ENCODE measurements at regions not wholly inside any gene's neighbourhood (a gene's known extent, or its start where the extent isn't known, plus 50 kb on each side); places are given as distances from the start of the nearest gene placed in this dataset.

DNA sequence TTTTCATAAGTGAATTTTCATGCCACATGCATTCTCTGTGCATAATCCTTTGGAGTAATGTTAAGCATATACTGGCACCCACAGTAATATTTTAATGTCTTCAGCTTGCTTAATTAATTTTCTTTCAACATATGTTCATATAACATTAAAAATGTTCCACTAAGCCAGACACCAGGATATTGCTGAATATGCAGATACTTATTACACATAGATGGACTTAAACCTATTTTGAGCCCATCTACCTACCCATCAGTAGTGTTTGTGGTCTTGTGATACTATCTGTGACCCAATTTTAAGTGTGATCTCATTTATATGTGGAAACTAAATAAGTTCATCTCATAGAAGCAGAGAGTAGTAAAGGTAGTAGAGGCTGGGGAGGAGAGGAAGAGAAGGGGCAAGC, 379.5 kb upstream of the JAG1 start:
- no peak for DNase-seq

DNA sequence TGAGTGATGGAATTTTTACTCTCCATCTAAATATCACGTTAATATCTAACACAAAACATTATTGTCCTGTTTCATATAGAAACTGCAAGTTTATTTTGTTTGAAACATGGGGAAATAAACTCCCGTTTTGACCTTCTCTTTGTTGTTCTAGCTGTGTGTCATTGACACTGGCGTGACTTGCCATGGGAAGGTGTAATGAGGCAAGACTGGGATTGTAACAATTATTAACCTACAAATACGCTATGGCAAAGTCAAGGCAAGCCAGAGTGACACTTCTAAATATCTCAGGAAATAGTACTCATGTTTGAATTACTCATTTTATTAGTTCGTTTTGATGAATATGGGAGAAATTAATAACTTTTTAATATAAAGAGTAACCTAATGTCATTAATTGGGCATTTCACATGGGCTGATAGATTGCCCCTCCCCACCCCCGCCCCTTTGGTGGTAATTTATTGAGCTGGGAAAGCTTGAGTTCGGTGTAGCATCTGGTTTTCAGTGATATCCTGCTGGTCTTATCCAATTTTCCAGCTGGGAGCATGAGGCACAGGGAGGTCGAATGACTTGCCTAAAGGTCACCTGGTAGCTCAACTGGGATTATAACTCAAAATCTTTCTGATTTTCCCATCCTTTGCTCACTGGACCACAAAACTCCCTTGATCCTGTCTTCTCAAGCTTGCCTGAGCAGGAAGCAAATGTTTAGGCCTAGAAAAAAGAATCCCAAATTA, 380.6 kb upstream of the JAG1 start:
- DNase-seq = no peak

DNA sequence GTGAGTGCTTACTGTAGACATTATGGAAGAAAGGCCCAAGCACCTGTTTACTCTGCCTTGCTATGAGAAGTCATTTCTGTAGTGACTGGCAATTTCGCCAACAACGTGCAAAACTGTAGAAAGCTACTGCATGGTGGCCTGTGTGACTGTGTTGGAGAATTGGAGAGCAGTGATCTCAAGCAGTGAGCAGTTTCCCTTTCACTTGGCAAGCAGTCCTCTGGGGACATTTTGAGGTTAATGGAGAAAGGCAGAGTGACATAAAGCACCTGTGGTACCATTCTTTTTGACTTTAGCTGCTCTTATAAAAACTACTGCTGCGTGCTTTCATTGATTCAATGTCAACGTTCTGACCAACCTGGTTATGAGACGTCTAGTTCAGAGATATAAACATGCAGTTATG, 382.6 kb upstream of the JAG1 start:
- DNase-seq = no peak

DNA sequence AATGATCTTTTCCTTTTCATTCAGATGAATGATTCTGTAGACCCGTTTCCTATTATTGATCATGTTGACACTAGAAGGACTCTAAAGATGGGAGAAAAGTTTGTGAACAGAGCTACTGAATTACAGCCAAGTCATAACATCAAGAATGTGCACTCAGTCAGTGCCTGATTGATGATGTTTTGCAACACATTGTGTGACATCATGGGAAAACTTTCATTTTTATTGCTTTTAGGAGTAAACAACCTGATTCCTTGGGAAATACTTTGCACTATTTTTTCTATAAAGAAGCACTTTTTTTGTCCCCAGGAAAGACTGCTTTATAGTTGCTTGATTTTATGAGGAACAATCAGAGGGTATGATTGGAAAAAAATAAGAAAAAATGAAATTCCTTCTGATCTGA, 383.8 kb upstream of the JAG1 start:
- no peak for DNase-seq

DNA sequence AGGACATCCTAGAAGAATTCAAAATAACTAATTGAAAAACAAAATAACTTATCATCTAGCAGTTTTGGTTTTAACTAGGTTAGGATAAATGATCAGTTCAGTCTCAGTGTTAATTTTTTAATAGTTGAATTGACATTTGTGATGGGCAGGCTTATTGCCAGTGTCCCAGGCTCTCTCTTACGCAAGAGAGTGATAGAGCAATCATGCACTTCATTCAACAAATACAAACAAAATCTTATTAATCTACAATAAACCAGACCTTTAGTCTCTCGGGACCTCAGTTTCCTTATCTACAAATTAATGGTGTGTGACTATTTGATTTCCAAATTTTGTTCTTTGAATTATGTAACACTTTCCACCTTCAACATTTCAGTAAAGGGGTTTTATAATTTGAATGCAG, 385.9 kb upstream of the JAG1 start:
- no peak for DNase-seq

DNA sequence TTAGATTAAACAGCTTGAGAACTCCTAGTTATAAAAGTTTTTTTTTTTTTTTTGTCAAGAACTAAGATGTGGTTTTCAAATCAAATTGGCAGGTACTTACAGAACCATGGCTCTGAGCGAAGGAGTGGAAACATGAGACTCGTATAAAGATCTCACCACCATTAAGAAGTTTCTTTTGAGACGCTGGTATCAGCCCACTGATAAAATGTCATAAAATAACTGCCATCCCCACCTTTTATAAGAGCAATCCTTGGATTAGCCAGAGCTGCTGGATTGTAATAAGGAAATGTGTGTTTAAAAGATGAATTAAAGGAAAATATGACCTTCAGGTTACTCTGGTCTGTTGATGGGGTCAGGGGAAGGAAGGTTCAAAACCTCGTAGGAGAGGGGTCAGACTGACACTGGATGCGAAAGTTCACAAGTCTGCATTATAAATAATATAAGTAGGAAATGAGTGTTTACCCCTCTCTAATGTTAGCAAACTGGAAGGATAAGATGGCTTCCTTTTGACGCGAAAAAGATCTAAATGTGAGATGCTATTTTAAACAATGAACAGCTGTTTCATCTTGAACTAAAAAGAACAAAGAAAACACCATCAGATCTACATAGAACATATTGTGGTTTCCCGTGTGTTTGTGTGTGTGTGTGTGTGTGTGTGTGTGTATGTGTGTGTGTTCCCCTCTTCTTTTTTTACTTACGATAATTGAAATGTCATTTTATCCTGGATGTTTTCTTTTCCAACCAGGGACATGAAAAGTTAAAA, 386.8 kb upstream of the JAG1 start:
- no peak for DNase-seq

DNA sequence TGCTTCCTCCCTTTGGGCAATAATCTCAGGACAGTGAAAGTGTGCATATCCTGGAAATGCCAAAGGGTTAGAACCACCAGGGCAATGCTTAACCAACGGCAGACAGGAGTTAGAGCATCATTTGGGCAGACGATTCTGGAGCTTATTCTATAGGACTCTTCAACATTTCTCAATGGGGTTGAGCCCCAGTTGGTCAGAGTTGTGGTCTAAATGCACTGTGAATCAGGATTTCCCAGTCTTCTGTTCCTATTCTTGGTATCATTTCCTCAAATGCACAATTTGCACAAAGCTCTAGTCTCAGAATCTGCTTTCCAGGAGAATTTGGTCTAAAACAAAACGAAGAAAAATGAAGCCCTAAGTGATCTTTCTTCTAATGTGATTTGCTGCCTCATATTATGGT, 389.6 kb upstream of the JAG1 start:
- no peak for DNase-seq

DNA sequence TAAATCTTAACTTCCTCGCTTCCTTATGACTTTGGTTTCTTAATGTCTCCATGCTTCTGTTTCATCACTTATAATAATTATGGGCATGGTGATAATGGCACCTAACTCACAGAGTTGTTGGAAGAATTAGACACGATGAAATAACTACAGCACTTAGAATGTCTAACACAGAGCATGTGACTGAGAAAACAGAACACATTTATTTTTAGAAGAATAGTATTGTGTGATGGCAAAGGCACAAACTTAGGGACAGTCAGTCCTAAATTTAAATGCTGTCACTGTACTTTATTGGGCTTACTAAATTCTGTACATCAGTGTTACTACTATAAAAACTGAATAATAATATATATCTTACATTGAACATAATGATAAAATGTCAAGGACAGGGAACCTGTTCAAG, 391.1 kb upstream of the JAG1 start:
- no peak for DNase-seq

DNA sequence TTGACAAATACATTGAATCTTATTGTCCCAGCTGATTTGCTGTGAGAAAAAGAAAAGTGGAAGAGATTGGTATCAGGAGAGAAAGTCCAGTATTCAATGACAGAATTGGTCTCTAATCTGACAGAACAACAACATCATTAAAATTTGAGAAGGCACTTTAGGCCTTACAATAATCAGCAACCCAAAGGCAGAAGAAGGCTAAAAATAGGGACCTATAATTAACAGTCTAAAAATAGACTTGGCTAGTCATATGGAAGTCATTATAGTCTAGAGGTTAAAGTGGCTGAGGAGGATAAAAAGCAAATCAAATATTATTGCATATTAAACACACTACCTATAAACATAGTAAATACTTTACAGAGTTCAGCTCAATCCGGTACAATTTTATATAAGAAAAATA, 393.6 kb upstream of the JAG1 start:
- DNase-seq = no peak

DNA sequence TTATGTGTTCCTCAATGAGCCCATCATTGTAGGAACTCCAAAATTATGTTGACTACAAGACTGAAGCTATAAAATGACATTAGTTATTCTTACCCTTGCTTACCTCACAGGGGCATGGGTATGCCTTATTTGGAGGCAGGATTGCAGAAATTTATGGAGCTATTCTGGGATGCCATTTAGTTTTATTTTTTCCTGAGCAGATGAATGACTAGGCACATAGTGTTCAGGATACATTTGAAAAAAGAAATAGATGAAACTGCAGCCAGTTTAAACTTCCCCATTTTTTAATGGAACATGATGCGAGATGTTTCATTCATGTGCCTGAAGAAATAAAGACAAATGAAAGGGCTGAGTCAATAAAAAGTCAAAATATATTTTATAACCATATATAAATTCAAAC, 399.2 kb upstream of the JAG1 start:
- no peak for DNase-seq

DNA sequence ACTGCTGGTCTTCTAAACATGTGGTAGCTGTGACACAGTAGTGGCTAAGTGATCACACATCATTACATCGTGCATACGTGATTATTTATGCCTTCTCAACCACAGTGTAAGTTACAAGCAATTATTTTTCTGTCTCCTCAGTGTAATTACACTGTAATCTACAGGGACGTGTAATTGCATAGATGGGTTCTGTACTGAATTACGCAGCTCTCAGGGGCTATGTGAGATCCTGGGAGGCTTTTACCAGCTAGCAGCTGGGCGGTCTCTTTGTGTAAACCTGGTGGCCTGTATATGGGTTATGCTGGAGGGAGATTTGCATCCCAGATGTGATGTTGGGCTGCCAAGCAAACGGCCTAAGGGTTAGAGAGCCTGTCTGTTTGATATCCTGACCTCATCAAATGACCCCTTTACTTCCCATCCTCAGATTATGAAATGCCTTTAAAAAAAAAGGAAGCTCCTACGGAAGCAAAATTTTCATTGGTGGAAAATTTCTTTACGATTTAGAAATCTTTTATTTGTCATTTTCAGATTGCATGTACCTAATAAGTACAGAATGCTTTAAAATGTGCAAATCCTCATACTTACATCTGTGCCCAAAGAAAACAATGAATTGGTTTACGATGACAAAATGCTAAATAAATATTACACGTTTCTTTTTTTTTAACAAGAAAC, 402.8 kb upstream of the JAG1 start:
- peak; percentile 66 for DNase-seq

DNA sequence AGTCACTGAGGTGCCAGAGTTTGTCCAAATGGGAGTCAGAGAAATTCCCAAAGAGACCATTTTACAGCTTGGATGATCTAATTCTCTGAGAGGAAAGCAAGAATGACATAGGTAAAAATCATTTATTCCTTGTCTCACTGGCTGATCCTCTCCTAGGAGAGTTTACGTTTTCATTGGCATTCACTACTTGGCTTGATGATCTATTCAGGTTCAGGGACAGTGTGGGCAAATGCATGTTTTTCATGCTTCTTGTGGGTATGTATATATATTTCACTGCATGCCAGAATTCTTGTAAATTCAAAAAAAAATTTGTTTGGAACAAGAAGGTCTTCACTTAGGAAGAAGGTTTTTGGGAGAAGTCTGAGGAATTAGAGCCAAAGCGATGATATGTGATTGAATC, 403.4 kb upstream of the JAG1 start:
- DNase-seq = no peak

DNA sequence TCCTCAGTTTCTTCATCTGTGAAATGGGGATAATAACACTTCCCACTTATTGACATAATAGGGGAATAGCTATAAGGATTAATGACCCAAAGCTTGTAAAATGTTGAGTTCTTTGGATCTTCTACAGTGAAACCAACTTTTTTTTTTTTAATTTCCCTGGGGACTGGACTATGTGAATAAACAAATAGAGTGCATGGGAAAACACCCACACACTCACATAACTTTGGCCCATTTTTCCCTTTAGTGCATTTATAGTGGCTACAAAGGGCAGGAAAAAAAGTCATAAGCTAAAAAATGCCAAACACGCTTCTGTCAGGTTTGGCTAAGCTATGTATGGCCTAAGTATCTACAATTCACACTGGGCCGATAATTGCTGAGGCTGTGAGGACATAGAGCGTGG, 406.2 kb upstream of the JAG1 start:
- no peak for DNase-seq

DNA sequence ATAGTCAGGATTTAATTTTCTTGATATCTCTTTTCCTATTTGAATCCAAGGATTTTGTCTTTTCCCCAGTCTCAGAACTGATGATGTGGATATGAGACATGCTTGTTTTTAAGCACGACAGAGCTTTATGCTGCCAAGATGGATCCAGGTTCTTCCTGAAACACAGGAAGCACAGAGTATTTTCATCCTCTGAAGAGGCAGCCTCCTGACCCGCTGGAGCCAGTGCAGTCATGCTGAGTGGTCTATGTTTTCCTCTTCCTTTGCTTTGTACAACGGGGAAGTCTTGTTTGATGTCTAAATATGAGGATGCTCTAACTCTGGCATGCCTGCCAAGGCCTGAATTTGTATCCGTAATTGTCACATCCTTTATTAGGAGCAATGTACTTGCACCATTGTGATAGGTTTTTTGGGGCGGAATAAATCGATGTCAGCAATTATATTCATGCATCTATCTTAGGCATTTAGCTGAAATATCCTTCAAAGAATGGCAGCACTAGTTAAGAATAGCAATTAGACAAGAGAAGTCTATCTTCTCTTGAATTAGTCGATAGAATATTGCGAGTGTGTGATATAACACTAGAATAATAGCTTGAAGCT, 407.1 kb upstream of the JAG1 start:
- DNase-seq = no peak

DNA sequence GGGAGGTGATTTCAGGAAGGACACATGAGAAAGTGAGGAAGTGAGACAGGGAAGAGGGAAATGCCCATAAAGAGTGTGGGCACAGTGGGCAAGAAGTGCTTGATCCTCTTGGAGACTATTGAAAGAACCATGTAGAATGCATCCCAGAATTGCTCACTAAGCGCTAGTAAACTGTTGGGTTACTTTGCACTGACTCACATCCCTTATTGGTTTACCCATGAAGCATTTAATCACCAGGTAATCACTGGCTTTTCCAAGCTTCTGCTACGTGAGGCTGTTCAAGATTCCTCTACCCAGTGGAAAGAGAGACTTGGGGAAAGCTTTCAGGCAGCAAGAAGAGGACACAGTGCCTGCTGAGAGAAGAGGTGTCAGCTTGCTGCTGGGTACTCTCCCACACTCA, 410.0 kb upstream of the JAG1 start:
- DNase-seq = no peak

DNA sequence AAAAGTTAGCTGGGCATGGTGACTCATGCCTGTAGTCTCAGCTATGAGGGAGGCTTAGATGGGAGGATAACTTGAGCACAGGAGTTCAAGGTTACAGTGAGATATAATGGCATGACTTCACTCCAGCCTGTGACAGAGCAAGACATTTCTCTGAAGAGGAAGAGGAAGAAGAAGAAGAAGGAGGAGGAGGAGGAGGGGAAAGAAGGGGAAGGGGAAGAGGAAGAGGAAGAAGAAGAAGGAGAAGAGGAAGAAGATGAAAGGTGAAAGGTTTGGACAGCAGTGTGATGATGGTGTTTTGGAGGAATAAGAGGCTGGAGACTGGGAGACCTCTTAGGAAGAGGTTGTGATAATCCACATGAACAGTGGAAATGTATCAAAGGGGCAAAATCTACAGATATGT, 410.7 kb upstream of the JAG1 start:
- no peak for DNase-seq

DNA sequence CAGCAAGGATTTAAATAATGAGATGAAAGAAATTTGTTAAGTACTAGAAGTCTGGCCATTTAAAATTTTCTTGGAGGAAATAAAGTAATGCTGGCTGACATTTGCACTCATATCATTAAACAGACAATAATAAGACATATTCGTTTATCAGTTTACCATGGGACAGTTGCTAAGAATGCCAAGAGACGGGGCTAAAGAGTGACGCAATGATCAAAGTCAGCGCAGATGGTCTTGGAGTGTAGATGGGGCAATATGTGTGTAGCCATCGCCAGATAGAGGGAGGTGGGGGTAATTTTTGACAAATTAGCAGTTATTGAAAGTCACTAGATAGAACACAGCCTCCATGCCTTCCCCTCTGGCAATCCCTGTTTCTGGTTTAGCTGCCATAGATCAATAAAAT, 413.2 kb upstream of the JAG1 start:
- DNase-seq = no peak

DNA sequence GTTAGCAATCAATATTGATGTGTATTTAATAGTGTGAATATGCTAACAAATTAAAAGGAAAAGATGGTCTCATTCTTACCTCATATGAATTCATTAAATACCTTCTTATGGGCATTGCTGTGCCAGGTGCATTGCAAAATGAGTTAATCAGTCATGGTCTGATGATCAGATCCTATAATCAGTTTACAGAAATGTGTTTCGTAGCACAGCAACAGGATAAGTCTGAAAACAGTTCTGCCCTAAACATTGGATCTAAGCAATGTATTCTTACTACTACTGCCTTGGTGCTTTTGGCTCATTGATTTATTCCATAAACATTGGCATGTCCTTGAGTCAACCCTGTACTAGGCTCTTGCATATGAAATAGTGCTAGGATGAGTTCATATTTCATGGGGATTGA, 417.0 kb upstream of the JAG1 start:
- DNase-seq = no peak

DNA sequence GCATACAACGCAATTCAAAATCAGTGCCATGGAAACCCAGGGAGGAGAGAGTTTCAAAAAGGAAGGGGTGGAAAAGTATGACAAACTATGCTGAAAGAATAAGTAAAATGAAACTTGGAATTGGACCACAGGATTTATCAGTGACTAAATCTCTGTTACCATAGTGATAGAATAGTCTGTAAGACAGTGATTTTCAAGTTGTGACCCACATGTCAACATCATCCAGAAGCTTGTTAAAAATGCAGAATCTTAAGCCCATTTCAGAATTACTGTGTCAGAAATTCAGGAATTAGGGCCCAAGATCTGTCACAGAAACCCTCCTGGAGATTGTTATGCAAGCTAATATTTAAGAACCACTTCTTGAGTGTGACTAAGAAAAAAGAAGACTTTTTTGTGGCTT, 417.7 kb upstream of the JAG1 start:
- no peak for DNase-seq

DNA sequence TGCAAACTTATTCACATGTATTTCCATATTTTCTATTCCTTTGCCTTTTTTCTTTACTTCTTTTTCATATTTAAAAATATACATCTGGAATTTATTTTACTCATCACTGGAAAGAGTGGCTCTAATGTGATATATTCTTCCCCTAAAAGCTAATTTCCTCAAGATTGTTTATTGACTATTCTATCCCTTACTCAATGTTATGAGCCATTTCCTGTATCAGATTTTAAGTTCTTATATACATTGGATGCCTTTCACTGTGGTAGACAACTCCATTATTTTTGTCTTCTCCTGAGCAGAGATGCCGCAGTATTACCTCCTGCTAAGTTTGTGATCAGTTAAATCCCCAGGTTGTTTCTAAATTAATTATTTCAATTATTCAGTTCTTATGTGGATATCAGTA, 418.4 kb upstream of the JAG1 start:
- DNase-seq = no peak

DNA sequence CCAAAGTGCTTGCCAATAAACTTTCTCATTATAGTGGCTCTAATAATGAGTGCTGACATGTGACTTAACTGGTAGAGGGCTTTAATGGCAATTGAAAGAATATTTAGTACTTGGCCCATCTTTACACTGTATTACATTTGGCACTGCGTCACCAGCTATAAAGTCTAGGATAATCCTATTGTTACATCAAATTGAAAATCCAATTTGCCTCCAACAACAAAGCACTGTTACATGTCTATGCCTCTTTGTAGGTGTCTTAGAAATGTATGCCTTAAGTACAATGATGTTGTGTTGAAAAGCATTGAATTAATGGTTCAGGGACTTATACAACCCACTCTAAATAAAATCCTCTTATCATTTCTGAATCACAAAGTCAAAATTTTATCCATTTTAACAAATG, 420.4 kb upstream of the JAG1 start:
- DNase-seq = no peak

DNA sequence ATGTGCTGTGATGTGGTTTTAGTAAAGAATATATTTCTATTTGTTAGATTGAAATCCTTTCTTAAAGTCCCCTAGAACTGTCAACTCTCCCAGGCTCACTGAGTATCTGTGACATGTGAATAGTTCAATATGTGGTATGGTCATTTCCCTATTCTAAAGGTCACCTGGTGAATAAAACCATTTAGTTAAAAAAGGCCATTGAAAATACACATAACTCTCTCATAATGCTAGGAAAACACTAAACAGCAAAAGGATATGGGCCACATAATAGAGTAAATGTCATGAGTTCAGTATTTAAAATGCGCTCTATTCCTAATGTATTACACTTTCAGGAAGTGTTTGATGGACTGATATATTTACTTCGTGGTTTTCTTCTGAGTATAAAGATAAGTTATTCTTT, 420.9 kb upstream of the JAG1 start:
- DNase-seq = no peak

DNA sequence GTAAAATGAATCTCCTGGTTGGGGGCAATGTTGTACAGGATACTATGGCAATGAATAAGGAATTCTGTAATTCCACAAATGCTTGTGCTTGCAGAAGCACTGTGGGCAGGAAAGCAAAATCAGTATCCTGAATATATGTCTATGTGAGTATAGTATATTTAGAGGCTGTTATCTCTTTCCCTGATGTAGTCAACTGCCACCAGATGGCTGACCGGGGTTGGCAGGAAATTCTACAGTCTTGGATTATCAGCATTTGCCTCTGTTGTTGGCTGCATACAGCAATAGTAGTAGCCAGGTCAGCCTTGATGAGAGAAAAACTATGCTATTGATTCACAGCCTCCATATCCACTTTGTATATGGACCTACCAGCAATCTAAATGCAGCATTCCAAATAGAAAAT, 425.1 kb upstream of the JAG1 start:
- no peak for DNase-seq

DNA sequence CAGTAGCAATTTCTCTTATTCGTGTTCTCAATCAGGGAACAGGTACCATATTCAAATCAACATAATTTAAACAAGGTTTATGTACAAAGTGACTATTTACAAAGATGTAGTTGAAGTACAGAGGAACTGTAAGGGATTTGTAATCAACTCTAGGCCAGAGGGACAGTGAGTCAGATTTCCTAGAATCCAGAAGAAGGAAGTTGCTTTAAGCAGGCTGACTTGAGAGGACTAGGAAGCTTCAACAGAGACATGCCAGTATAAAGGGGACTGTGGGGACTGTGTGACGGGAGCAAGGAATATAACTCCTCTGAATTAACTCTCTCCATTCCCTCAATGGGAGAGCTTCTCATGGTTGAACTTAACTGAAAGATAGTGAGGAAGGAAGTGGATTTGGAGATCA, 427.4 kb upstream of the JAG1 start:
- DNase-seq = no peak
